Neural progenitor cell (in vitro differentiated cells): ENCODE measurements at regions not wholly inside any gene's neighbourhood (a gene's known extent, or its start where the extent isn't known, plus 50 kb on each side); places are given as distances from the start of the nearest gene placed in this dataset.

Source experiments
- DNase-seq: peaks from one replicate; pipeline ENCODE4 v3.0.0-alpha.2; 2016; ENCODE audit warnings: low spot score
- H2AFZ ChIP-seq: fragments of 200-600 bp; sonication (generic); replicated peaks from 2 replicates; pipeline ENCODE4 v1.6.1; 2016; ENCODE audit warnings: antibody characterized with exemption
- H3F3A ChIP-seq: fragments of 200-600 bp; sonication (generic); 2 replicates; pipeline ENCODE4 v1.6.1; 2016; ENCODE audit warnings: antibody characterized with exemption, low read depth
- H3K27ac ChIP-seq: fragments of 200-600 bp; sonication (generic); 2 replicates; pipeline ENCODE4 v1.5.1; 2016; ENCODE audit warnings: mild to moderate bottlenecking
- H3K27me3 ChIP-seq: fragments of 200-600 bp; sonication (generic); 2 replicates; pipeline ENCODE4 v1.6.1; 2016; ENCODE audit warnings: mild to moderate bottlenecking, moderate library complexity
- H3K36me3 ChIP-seq: fragments of 200-600 bp; sonication (generic); 2 replicates; pipeline ENCODE4 v1.5.1; 2016
- H3K4me1 ChIP-seq: fragments of 200-600 bp; sonication (generic); 2 replicates; pipeline ENCODE4 v1.6.1; 2016; ENCODE audit warnings: mixed run types
- H3K4me2 ChIP-seq: fragments of 200-600 bp; sonication (generic); 2 replicates; pipeline ENCODE4 v1.6.1; 2016
- H3K4me3 ChIP-seq: fragments of 200-600 bp; sonication (generic); 2 replicates; pipeline ENCODE4 v1.5.1; 2016
- H3K79me2 ChIP-seq: fragments of 200-600 bp; sonication (generic); 2 replicates; pipeline ENCODE4 v1.6.1; 2016; ENCODE audit warnings: low read depth
- H3K9ac ChIP-seq: fragments of 200-600 bp; sonication (generic); 2 replicates; pipeline ENCODE4 v1.6.1; 2016
- H3K9me3 ChIP-seq: fragments of 200-600 bp; sonication (generic); 2 replicates; pipeline ENCODE4 v1.5.1; 2016; ENCODE audit warnings: low read depth
- H4K20me1 ChIP-seq: fragments of 200-600 bp; sonication (generic); 2 replicates; pipeline ENCODE4 v1.6.1; 2016; ENCODE audit warnings: low read depth
- H3K27ac Mint-ChIP-seq: 3 replicates; pipeline ENCODE4 v1.8.0; 2021; ENCODE audit warnings: mixed read lengths
- H3K27me3 Mint-ChIP-seq: 2 replicates; pipeline ENCODE4 v1.8.0; 2022; ENCODE audit warnings: low read depth, mild to moderate bottlenecking, inconsistent platforms, moderate library complexity, mixed read lengths; ENCODE audit not compliant: insufficient read depth
- H3K36me3 Mint-ChIP-seq: 3 replicates; pipeline ENCODE4 v1.8.0; 2021; ENCODE audit warnings: mixed read lengths
- H3K4me1 Mint-ChIP-seq: 3 replicates; pipeline ENCODE4 v1.8.0; 2021; ENCODE audit warnings: mixed read lengths
- H3K4me3 Mint-ChIP-seq: 3 replicates; pipeline ENCODE4 v1.8.0; 2021; ENCODE audit warnings: mild to moderate bottlenecking, moderate library complexity, mixed read lengths
- H3K9me3 Mint-ChIP-seq: 3 replicates; pipeline ENCODE4 v1.8.0; 2020; ENCODE audit warnings: mixed read lengths
- CTCF ChIP-seq: fragments of 200-600 bp; sonication (generic); IDR thresholded peaks from 2 replicates; pipeline ENCODE4 v1.5.1; 2017; ENCODE audit warnings: antibody characterized with exemption, mild to moderate bottlenecking
- EZH2 ChIP-seq: fragments of 200-600 bp; sonication (generic); IDR thresholded peaks from 2 replicates; pipeline ENCODE4 v1.6.1; 2017; ENCODE audit warnings: antibody characterized with exemption, mild to moderate bottlenecking, moderate library complexity
- EZH2phosphoT487 ChIP-seq: fragments of 200-600 bp; sonication (generic); IDR thresholded peaks from 2 replicates; pipeline ENCODE4 v1.6.1; 2017; ENCODE audit warnings: antibody characterized with exemption

GRCh38 chr10:107900131-107900530 is 735.6 kb upstream of the SORCS1 start:
- peaks cover 14% of the 10 kb centered on the region for H3F3A ChIP-seq
- TF ChIP-seq EZH2 (no peak), CTCF (no peak), EZH2phosphoT487 (no peak)
- no peaks in the 10 kb centered on the region for H4K20me1 ChIP-seq
- H3K27me3 ChIP-seq, result no peaks in the 10 kb centered on the region
- Mint-ChIP-seq H3K36me3 (no peaks in the 10 kb centered on the region), H3K27me3 (no peaks in the 10 kb centered on the region), H3K9me3 (no peaks in the 10 kb centered on the region), H3K4me3 (no peak overlapping the region), H3K4me1 (peaks cover 5% of the 10 kb centered on the region), H3K27ac (peak overlapping the region; percentile 23)
- H3K79me2 ChIP-seq, result no peaks in the 10 kb centered on the region
- no peak overlapping the region for H2AFZ ChIP-seq
- no peak overlapping the region for H3K4me3 ChIP-seq
- no peak overlapping the region for H3K4me2 ChIP-seq
- peaks cover 35% of the 10 kb centered on the region for H3K4me1 ChIP-seq
- DNase-seq, result no peak
- peak overlapping the region; percentile 64 for H3K27ac ChIP-seq
- H3K36me3 ChIP-seq, result no peaks in the 10 kb centered on the region
- H3K9ac ChIP-seq, result no peak overlapping the region
- H3K9me3 ChIP-seq, result no peaks in the 10 kb centered on the region

DNA sequence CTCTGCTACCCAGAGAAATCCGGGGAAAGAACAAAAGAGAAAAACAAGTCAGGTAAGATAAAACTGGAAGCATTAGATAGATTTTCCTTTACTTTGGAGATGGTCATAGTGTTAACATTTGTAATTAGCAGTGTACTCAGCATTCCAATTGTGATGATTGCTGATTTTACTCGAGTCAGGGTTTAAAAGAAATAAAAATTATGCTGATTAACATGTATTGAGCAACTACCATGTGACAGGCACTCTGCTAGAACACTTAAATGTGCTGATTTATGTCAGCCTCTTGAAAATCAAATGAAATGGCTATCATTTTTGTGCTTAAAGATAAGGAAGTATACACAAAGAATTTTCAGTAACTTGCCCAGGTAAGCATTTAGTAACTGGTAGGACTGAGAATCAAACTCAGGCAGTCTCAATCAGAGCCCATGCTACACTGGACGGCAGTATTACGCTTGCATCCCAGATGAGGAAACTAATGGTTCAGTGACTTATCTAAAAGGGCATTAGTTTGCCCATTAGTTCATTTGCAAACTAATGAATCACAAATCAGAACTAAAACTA is 735.1 kb upstream of the SORCS1 start:
- H3K27me3 ChIP-seq, result no peaks in the 10 kb centered on the region
- H3K36me3 Mint-ChIP-seq, result no peaks in the 10 kb centered on the region
- no peak overlapping the region for H3K4me3 Mint-ChIP-seq
- H3K4me2 ChIP-seq, result no peak overlapping the region
- DNase-seq, result no peak
- H3K9me3 ChIP-seq, result no peaks in the 10 kb centered on the region
- no peak overlapping the region for H3K27ac Mint-ChIP-seq
- peaks cover 14% of the 10 kb centered on the region for H3F3A ChIP-seq
- H3K4me1 ChIP-seq, result peaks cover 35% of the 10 kb centered on the region
- no peak overlapping the region for H3K27ac ChIP-seq
- H3K79me2 ChIP-seq, result no peaks in the 10 kb centered on the region
- no peaks in the 10 kb centered on the region for H4K20me1 ChIP-seq
- no peaks in the 10 kb centered on the region for H3K9me3 Mint-ChIP-seq
- no peak overlapping the region for H3K4me3 ChIP-seq
- no peaks in the 10 kb centered on the region for H3K36me3 ChIP-seq
- TF ChIP-seq CTCF (no peak), EZH2 (no peak), EZH2phosphoT487 (no peak)
- H3K27me3 Mint-ChIP-seq, result no peaks in the 10 kb centered on the region
- H2AFZ ChIP-seq, result no peak overlapping the region
- H3K4me1 Mint-ChIP-seq, result peaks cover 9% of the 10 kb centered on the region
- H3K9ac ChIP-seq, result no peak overlapping the region

GRCh38 chr10:107899075-107899474 is 734.6 kb upstream of the SORCS1 start:
- Mint-ChIP-seq H3K4me3 (no peak overlapping the region), H3K27me3 (no peaks in the 10 kb centered on the region), H3K9me3 (no peaks in the 10 kb centered on the region), H3K36me3 (no peaks in the 10 kb centered on the region), H3K4me1 (peaks cover 11% of the 10 kb centered on the region), H3K27ac (no peak overlapping the region)
- no peaks in the 10 kb centered on the region for H3K9me3 ChIP-seq
- H3K27me3 ChIP-seq, result no peaks in the 10 kb centered on the region
- no peak overlapping the region for H2AFZ ChIP-seq
- no peak overlapping the region for H3K4me2 ChIP-seq
- H3K36me3 ChIP-seq, result no peaks in the 10 kb centered on the region
- peak overlapping the region; percentile 13 for H3K27ac ChIP-seq
- H3K9ac ChIP-seq, result no peak overlapping the region
- H3K79me2 ChIP-seq, result no peaks in the 10 kb centered on the region
- no peaks in the 10 kb centered on the region for H4K20me1 ChIP-seq
- no peak for TF ChIP-seq EZH2
- TF ChIP-seq EZH2phosphoT487, result no peak
- no peak for TF ChIP-seq CTCF
- no peak for DNase-seq
- peaks cover 35% of the 10 kb centered on the region for H3K4me1 ChIP-seq
- H3K4me3 ChIP-seq, result no peak overlapping the region
- peaks cover 14% of the 10 kb centered on the region for H3F3A ChIP-seq
